GDM1 (cell line): ENCODE measurements at regions not wholly inside any gene's neighbourhood (a gene's known extent, or its start where the extent isn't known, plus 50 kb on each side); places are given as distances from the start of the nearest gene placed in this dataset.
"Not testable (repeated sequence)": the region's sequence is repeated elsewhere in the genome, so short reads cannot be mapped to it uniquely, and the experiment has no call there.

Experiments
- DNase-seq: peaks from one replicate; lab custom pipeline; 2025; lab: John Stamatoyannopoulos, UW

DNA sequence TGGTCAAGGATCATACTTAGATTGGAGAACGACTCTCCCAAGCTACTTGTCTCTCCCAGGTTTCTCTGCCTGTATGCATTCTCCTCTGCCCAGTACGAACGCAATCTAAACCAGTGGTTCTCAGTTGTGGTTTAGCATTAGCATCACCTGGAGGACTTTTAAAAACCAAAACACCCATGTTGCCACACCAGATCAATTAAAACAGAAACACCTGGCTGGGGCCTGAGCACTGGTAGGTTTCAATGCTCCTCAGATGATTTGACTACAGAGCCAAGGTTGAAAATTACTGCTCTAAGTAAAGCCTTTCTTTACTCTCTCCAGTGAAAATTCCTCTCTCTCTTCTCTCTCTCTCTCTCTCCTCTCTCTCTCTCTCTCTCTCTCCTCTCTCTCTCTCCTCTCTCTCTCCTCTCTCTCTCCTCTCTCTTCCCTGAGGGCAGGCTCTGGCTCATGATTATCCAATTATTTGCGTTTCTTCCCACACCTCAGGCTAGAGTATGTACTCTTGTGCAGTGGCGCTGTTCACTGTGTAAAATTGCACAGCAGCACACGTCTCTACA, 153.7 kb upstream of the FGF13 start:
- DNase-seq = no peak

DNA sequence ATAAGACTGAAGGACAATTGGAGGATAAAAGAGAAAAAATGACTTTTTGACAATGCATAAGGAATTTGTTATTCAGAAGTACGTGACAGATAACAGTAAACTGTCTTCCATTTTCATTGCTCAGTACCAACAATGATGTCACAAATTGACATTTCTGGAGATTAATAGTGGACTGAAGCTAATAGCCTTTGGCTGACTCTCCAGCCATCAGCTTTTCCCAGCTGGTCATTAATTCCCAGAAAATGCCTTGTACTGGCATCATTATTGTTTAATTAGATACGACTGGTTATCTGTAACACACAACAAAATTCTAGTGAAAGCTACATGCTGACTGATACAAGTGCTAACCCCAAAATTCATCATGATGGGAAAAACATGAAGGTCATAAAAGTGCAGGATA, 147.9 kb upstream of the FGF13 start:
- DNase-seq = no peak

DNA sequence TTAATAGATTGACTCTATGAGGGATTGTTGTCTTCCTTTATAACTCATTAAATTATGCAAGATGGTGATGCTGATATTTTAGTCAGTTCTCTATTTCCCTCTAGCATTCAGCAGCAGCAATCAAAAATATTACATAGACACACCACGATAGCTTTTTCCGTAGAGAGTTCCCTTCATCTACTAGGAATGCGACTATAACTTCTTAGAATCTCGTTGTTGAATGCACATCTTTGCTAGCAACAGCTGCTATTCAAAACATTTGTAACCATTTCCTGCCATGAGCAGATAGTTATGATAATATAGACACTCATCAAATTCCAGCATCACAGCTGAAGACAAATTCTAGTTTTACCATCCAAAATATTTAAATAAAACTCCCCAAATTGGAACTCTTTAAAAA, 147.4 kb upstream of the FGF13 start:
- DNase-seq = no peak

DNA sequence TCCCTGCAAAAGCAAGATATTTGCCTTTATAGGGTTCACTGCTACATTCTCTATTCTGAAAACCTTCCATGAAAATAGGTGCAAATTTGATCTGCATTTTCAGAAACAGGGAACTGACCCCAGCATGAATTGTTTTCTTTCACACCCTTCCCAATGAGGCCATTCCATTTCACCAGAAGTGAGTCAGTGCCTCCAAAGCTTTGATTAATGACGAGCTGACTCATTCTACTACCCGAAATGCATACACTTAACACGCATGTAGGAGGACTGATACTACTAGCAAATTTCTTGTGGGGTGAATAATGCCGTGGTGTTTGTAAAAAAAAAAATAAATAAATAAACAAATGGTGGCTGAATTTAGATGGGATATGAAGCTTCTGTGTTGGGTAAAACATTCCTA, 146.9 kb upstream of the FGF13 start:
- no peak for DNase-seq

DNA sequence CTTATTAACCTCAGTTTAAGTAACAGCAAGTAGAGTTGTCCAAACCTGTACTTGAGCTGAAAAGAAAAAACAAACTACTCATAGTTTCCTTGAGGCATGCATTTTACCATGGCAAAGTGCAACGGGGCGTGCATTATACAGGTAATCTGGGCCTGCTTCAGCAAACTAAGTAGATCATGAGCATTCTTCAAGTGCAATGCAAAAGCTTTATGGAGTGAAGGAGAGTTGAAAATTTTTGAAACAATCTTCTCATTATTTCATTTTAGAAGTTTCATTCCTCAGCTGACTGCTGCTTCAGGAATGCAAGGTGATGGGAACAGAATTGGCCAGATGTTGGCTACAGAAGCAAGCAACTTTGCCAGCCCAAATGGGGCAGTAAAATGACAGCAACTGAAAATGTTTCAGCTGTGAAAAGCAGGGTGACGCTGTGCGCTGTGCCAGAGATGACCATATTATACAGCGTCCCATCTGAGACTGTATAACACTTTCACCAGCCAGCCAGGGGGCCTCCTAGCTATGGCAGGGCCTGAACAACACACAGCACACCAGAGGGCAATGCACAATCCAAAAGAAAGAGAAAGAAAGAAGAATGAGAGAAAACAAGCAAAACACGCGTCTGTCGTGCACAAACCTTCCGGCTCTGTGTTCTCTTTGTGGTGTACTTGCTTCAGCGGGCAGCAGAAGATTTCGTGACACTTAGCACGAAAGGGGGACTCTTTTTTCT, 145.5 kb upstream of the FGF13 start:
- no peak for DNase-seq

DNA sequence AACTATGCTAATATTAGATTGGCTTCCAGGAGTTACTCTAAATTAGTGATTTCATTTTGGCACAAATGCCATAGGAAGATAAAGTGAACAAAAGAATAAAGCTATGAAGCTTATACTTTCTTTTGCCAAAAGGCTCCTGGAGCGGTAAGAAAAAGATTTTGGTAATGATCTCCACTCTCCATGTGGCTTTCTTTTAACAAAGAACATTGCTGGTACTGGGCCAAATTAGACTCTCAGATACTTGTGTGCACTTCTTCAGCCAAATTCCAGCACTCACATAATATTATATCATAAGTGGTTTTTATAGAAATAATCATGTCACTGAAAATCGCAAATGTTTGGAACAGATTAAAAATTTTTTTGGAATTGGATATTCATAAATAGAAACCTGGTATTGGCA, 142.4 kb upstream of the FGF13 start:
- no peak for DNase-seq

DNA sequence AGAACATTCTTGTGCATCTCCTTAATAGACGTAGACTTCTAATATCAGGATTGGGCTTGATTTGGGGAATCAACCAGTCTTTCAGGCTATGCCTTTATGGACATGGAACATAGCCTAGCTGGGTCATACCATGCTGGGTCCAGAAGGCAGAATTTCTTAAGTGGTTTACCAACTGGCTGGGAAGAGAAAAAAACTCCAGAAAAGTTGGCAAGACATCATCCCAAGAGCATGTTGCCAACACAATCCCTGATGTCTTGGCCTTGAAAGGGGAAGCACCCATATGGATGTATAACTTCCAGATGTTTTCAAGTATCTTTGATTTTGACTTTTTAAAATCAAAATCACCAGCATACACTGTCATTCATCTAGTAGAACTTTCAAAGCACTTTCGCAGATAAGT, 138.0 kb upstream of the FGF13 start:
- DNase-seq = no peak

DNA sequence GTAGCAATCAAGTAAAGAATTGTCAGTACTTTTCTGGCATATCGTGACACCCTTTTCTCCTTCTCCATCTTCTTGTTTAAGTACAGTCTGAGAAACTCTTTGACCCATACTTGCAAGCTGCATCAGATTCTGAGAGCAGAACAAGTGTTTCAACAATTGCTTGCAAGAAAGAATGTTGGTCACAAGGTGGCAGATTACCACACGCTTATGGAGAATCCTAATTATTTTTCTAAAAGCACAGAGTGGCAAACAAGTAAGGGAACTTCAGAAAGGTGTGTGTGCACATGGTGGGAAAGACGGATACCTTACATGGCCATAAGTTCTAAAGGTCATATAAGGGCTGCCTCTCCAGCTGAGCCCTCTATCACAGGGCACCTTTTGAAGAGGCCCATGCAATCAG, 136.4 kb upstream of the FGF13 start:
- DNase-seq = no peak

DNA sequence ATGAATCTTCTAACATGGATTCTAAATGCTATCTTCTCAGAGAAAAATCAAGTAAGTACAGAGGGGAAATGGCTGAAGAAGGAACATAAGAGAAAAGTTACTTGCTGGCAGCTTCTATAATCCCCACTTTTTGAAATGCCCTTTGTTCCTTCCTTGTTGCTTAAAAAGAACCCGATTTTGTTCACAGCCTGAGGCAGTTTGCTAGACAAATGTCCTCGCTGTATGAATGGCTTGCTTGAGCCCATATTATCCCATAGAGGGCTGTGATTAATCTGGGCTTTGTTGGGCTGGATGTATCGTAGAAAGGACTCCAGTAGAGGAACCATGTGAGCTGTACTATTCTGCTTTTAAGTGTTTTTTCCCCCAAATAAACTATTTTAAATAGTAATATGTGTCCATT, 134.3 kb upstream of the FGF13 start:
- no peak for DNase-seq

DNA sequence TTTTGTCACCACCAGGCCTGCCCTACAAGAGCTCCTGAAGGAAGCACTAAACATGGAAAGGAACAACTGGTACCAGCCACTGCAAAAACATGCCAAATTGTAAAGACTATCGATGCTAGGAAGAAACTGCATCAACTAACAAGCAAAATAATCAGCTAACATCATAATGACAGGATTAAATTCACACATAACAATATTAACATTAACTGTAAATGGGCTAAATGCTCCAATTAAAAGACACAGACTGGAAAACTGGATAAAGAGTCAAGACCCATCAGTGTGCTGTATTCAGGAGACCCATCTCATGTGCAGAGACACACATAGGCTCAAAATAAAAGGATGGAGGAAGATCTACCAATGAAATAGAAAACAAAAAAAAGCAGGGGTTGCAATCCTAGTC, 95.9 kb upstream of the FGF13 start:
- DNase-seq = not testable (repeated sequence)

DNA sequence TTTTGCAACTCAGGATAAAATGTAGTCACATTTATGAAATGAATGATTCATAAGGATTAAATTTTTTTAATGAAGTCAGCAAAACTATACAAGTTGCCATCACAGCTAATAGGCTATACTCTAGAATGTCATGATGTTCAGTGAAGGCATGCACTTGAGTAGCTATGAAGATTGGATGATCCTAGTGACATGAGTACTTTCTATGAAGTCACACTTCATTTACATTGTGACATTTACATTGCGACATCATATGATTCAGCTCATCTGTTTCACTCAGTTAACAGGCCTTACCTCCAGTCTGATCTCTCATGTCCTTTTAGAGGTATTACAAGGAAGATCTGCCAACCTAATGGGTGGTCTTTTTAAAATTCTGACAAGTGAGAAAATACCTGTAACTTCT, 82.7 kb upstream of the FGF13 start:
- DNase-seq = no peak

DNA sequence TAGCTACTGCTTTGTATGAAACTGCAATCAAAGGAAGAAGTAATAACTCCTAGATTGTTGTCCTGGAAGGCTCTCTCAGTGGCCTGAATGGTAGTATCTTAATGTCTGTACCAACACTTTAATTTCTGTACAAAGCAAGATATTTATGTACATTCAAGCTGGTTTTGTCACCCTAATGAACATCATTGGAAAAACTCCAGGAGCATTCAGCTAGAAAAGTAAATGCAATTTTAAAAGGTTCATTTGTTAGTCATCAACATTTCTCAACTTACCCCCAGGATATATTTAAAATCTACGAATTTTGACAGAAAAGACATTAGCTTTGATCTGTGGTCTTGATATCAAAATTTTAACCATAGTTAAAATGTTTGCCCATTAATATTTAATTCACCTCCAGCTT, 80.0 kb upstream of the FGF13 start:
- DNase-seq = no peak

DNA sequence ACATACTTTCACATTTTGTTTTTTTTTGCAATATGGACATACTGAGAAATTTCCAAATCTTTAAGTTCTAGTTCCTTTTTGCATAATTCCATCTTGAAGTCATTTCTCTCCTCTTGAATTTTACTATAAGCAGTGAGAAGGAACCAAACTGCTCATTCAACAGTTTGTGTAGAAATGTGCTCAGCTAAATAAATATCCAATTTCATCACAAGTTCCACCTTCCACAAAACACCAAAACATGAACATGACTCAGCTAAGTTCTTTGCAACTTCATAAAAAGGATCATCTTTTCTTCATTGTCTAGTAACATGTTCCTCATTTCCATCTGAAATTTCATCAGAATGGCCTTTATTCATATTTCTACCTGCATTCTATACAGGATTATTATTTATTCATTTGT, 77.3 kb upstream of the FGF13 start:
- DNase-seq = no peak

DNA sequence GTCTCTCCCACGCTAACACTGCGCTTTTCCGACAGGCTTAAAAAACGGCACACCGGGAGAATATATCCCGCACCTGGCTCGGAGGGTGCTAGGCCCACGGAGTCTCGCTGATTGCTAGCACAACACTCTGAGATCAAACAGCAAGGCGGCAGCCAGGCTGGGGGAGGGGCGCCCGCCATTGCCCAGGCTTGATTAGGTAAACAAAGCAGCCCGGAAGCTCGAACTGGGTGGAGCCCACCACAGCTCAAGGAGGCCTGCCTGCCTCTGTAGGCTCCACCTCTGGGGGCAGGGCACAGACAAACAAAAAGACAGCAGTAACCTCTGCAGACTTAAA, 67.0 kb upstream of the FGF13 start:
- DNase-seq = not testable (repeated sequence)

DNA sequence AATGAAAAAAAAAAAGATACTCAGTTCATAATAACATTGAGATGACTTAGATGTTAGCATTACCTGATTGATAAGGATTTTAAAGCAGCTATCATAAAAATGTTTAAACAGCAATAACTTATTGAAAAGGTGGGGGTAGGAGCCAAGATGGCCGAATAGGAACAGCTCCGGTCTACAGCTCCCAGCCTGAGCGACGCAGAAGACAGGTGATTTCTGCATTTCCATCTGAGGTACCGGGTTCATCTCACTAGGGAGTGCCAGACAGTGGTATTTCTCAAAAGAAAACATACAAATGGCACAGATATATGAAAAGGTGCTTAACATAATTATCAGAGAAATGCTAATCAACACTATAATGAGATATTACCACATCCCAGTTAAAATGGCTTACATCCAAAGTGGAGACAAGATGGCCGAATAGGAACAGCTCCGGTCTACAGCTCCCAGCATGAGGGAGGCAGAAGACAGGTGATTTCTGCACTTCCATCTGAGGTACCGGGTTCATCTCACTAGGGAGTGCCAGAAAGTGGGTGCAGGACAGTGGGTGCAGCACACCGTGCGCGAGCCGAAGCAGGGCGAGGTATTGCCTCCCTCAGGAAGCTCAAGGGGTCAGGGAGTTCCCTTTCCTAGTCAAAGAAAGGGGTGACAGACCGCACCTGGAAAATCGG, 66.5 kb upstream of the FGF13 start:
- not testable (repeated sequence) for DNase-seq

DNA sequence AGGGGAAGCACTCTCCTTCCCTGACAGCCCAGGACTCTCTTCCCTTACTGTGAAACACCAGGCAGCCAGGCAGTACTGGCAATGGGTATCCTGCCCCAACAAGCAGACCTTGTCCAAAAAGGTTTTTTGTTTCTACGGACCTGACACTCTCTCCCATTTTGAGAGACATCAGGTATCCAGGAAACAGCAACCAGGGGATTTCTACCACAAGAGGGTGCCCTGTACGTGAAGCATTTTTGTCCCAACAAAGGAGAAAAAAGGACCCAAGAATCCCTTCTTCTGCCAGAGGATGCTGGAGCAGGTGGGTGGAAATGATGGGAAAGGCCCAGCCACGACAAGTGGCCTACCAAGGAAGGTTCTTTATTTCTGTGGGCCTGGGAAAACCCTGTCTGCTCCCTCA, 65.7 kb upstream of the FGF13 start:
- DNase-seq = no peak

DNA sequence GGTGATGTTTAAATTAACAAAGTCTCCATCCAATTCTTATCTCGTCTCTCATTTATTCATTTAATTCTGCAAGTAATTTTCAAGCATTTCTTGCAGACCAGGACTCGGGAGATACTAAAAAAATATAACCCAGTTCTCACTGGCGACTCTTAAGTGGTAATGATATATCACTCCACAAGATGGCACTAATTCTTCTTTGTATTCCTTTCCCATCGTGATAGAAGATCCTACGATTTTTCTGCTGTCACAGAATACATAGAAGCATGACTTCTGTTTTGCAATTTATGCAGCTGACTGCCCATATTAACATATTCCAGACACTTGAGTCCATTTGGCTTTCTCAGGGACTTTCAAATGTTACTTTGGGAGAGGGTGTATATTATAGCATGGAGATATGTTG, 64.0 kb upstream of the FGF13 start:
- no peak for DNase-seq

DNA sequence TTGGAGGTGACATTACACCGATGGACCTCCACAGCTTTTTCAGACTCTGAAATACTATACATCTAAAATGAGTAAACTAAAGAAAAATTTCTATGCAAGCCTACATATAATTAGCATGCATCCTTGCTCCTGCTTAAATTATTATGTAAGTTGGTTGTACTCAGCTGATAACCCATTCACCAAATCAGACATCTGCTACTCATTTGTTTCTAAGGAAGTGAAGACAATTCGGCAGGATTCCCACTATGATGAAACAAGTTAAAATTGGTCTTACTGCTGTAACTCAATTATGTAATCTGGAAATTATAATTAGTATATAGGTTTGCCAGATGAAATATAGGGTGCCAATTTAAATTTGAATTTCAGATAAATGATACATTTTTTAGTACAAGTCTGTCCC, 59.5 kb upstream of the FGF13 start:
- no peak for DNase-seq

DNA sequence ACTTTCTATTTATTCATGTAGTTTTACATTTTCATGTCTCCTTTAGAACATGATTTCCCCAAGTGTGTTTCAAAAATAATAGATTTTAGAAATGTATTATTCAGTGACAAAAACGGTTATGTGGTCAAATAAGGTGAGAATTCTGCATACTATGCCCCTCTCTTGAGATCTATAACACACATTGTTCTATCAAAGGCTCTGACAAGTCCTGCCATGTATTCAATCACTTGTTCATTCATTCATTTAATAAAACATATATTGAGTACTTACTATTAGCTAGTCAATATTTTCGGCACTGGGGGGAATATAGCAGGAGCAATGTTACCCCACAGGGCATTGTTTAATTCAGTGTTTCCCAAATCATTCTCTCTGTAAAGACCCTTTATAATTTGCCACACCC, 58.4 kb upstream of the FGF13 start:
- DNase-seq = no peak

DNA sequence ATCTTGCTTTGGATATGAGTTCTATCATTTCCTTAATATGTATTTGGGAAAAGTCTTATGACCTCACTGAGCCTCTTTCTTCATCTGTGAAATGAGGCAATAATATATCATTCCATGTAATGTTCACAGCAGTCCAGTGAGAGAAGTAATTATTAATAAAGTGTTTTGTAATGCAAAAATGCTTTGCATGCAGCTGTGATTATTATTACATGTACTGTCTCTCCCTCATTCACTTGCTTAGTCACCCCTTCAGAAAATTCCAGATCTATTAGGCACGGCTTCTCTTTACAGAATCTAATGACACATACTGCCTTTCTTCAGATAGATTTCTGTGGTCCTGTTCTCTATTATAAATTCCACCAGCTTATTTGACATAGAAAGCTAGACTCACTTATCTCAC, 53.5 kb upstream of the FGF13 start:
- DNase-seq = no peak

DNA sequence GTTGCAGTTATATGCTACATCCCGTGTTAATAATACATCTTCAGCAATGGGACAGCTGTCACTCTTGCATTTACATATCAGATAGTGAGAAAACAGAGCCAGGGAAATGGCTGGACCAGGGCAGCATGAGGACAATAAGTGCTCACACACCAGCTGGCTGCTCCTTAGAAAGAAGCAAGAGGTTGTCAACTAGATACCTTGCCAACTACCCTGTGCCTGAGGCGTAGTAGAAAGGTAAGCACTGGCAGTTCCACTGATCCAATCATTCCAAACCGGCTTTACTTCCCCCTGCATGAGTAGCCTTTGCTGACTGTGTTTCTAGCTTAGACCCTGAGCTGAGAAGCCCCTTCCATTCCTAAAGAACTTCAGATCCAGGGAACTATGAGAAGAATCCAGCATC, 52.2 kb upstream of the FGF13 start:
- DNase-seq = no peak

DNA sequence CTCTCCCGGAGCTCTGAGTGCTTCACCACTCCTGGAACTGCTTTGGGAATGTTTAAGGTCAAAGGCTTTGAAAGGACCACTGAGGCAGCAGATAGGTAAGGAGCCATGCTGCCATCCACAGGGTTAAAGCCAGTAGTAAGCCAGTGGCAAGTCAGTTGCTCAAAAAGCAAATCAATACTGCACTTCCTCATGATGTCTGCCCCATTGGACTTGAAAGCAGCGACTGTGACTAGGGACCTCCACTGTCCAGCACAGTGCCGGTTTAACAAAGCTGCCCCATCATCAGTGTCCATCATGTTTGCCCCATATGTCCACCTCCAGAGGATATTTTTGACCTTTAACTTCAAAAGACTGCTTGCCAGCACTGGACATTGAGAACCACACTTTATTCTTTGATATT, 49.9 kb upstream of the FGF13 start:
- no peak for DNase-seq
